GM12891 (cell line): ENCODE measurements at regions not wholly inside any gene's neighbourhood (a gene's known extent, or its start where the extent isn't known, plus 50 kb on each side); places are given as distances from the start of the nearest gene placed in this dataset.

Source experiments
- POLR2A ChIP-seq: IDR thresholded peaks from 2 replicates; pipeline ENCODE4 v1.6.1; 2011; ENCODE audit warnings: low read depth, low read length, control low read depth
- POLR2AphosphoS5 ChIP-seq: IDR thresholded peaks from 2 replicates; pipeline ENCODE4 v1.6.1; 2011; ENCODE audit warnings: low read depth, low read length, control low read depth
- POU2F2 ChIP-seq: IDR thresholded peaks from 2 replicates; pipeline ENCODE4 v1.6.1; 2011; ENCODE audit warnings: low read depth, mild to moderate bottlenecking, control low read depth, low read length, moderate library complexity
- SPI1 ChIP-seq: IDR thresholded peaks from 2 replicates; pipeline ENCODE4 v1.6.1; 2011; ENCODE audit warnings: low read depth, low read length, control low read depth
- TAF1 ChIP-seq: IDR thresholded peaks from 2 replicates; pipeline ENCODE4 v1.6.1; 2011; ENCODE audit warnings: low read depth, low read length, control low read depth

DNA sequence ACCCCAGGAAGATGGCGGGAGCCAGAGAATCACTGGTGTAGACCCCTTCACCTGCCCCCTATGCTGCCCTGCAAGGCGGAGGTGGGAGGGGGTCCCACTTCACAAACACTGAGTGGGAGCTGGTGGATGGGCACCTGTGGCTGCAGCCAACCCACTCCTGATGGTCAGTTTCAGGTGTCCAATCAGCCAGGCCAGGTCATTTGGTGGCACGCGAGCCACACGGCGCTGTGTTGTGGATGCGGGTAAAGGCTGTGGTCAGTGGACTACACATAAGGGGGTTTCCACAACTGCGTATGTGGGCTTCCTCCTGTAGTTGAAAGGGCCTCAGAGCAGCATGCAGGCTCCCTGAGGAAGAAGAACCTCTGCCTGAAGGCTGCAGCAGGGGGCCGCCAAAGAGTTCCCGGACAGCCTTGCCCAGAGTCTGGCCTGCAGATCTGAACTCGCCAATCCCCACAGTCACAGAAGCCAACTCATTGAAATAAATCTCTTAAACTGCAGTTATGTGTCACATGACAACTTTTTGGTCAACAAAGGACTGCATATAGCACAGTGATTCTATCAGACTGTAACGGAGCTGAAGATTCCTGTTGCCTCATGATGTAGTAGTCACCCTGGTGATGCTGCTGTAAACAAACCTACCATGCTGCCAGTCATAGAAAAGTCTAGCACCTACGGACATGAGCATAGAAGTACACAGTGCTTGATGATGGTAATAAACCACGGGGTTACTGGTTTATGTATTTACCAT lies 284.7 kb upstream of the IRX2 start:
- no peak for TF ChIP-seq POLR2A
- TF ChIP-seq POLR2AphosphoS5: no peak
- no peak for TF ChIP-seq POU2F2
- TF ChIP-seq SPI1: no peak
- TF ChIP-seq TAF1: no peak
